ENCODE measurements at regions not wholly inside any gene's neighbourhood (a gene's known extent, or its start where the extent isn't known, plus 50 kb on each side); places are given as distances from the start of the nearest gene placed in this dataset.

- no peak for TF ChIP-seq POLR2AphosphoS5 (IDR thresholded peaks at IDR 0.05)
- no peak for TF ChIP-seq CTCF (IDR thresholded peaks at IDR 0.05)
- TF ChIP-seq EP300 (IDR thresholded peaks at IDR 0.05): no peak
Measured at GRCh38 chr16:55149622-55150021, 174.4 kb upstream of the IRX6 start.
